Stimulated activated naive B cell treated with anti-CD40 and anti-IgM and Interleukin-4, amounts not matched to agents 10 μg/mL and 1 μg/mL and 100 μg/mL, for 72 hours (primary cell): ENCODE measurements at regions not wholly inside any gene's neighbourhood (a gene's known extent, or its start where the extent isn't known, plus 50 kb on each side); places are given as distances from the start of the nearest gene placed in this dataset.
A peak's percentile ranks its signal among the peaks of the same experiment; 100 is the strongest.
"Not testable (repeated sequence)": the region's sequence is repeated elsewhere in the genome, so short reads cannot be mapped to it uniquely, and the experiment has no call there.

ENCODE experiments used
- ATAC-seq, 2 donors: fragments of 150-1000 bp; cut with Tn5 transposase; replicated peaks; 2 replicates each; pipeline ENCODE4 v1.10.0; 2021; ENCODE audit warnings: moderate library complexity in 1 of 2
- DNase-seq: peaks from one replicate; pipeline ENCODE4 v3.0.0; 2021
- H3K27ac Mint-ChIP-seq: one replicate; pipeline ENCODE4 v1.8.0; 2022; ENCODE audit warnings: mild to moderate bottlenecking, mixed read lengths
- H3K27me3 Mint-ChIP-seq, 2 donors: one replicate each; pipeline ENCODE4 v1.8.0; 2022; ENCODE audit warnings: mixed read lengths in 2 of 2
- H3K36me3 Mint-ChIP-seq, 2 donors: one replicate each; pipeline ENCODE4 v1.8.0; 2022; ENCODE audit warnings: mixed read lengths in 2 of 2, mild to moderate bottlenecking in 1 of 2
- H3K4me1 Mint-ChIP-seq, 2 donors: one replicate each; pipeline ENCODE4 v1.8.0; 2022; ENCODE audit warnings: mixed read lengths in 2 of 2, mild to moderate bottlenecking in 1 of 2
- H3K4me3 Mint-ChIP-seq, 2 donors: one replicate each; pipeline ENCODE4 v1.8.0; 2022; ENCODE audit warnings: mild to moderate bottlenecking in 2 of 2, mixed read lengths in 2 of 2, moderate library complexity in 1 of 2
- H3K9me3 Mint-ChIP-seq, 2 donors: one replicate each; pipeline ENCODE4 v1.8.0; 2022; ENCODE audit warnings: mixed read lengths in 2 of 2, mild to moderate bottlenecking in 1 of 2

DNA sequence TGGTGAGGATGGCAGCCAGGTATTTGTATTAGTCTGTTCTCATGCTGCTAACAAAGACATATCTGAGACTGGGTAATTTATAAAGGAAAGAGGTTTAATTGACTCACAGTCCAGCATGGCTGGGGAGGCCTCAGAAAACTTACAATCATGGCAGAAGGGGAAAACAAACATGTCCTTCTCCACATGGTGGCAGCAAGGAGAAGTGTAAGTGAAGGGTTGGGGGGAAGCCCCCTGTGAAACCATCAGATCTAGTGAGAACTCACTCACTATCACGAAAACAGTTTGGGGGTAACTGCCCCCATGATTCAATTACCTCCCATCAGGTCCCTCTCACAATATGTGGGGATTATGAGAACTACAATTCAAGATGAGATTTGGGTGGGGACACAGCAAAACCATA, 276.8 kb downstream of the OLFM4 start:
- not testable (repeated sequence) for DNase-seq, H3K4me1 Mint-ChIP-seq, H3K9me3 Mint-ChIP-seq, ATAC-seq, H3K27ac Mint-ChIP-seq, H3K4me3 Mint-ChIP-seq, H3K36me3 Mint-ChIP-seq, H3K27me3 Mint-ChIP-seq

DNA sequence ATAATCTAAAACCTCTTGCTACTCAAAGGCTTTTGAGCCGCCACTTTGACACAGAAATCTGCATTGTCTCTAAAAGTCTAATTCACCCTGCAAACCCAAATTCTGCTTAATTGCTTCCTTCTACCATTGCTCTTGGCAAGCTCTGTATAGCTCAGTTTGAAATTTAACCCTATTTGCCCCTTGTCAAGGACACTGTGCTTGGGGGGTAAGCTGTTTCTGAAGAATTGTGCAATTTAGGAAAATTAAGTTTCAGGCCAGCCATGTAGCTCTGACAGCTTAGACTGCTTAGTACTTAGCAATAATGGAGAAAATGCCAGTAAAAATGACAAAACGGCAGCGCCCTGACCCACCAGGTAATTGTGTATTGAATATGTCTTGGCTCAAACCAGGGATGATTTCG, 282.2 kb downstream of the OLFM4 start:
- ATAC-seq (no peak), DNase-seq (no peak)
- H3K27me3 Mint-ChIP-seq = no peaks in the 10 kb centered on the region
- H3K36me3 Mint-ChIP-seq = no peaks in the 10 kb centered on the region
- H3K27ac Mint-ChIP-seq = no peak overlapping the region
- peaks cover 0 to 1% of the 10 kb centered on the region in 2 donors for H3K9me3 Mint-ChIP-seq
- no peaks in the 10 kb centered on the region for H3K4me1 Mint-ChIP-seq
- no peak overlapping the region for H3K4me3 Mint-ChIP-seq

DNA sequence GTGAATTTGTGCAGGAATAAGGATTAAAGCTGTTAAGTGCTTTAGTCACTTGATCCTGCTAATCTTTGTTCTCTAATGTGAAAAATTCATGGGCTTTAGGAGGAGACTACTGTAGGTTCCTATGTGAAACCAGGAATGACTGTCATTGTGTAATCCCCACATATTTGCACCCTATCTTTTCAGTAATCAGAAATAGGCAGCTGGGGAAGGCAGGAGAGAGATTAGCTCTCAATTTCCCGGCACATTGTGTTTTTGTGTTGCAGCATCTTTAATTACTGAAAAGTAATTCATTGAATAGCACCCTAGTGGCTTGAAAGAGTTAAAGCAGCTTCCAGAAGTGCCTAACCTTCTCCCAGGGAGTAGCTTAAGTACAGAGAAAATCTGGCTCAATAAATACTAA, 282.9 kb downstream of the OLFM4 start:
- DNase-seq = no peak
- no peaks in the 10 kb centered on the region for H3K4me1 Mint-ChIP-seq
- H3K9me3 Mint-ChIP-seq = peaks cover 0 to 1% of the 10 kb centered on the region in 2 donors
- no peak overlapping the region for H3K4me3 Mint-ChIP-seq
- H3K27me3 Mint-ChIP-seq = no peaks in the 10 kb centered on the region
- ATAC-seq = no peak
- no peak overlapping the region for H3K27ac Mint-ChIP-seq
- H3K36me3 Mint-ChIP-seq = no peaks in the 10 kb centered on the region

DNA sequence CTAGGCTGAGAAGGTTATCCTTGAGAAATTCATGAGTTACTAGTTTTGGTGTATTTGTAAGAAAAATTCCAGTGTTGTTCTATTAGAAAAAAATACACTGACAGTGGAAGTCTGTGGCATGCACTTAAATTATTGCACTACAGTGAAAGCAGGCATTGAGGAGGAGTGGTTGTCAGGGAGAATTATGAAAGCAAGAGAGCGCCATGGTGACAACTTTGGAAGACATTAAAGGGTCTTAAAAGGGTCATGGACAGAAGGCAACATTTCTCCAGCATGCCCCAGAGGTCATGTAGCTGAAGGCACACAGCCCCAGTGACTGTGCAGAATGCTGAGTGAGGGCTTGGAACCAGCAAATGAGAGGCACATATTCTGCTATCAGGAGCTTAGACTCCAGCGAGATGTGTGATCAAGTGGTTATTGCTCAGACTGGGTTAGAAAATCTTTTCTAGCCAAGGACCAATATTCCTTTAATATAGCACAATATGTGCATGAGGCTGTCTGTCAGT, 292.7 kb downstream of the OLFM4 start:
- DNase-seq (no peak), ATAC-seq (no peak)
- Mint-ChIP-seq H3K4me3 (no peak overlapping the region), H3K4me1 (no peaks in the 10 kb centered on the region), H3K27me3 (no peaks in the 10 kb centered on the region), H3K36me3 (no peaks in the 10 kb centered on the region), H3K27ac (no peak overlapping the region), H3K9me3 (peaks cover 2 to 5% of the 10 kb centered on the region in 2 donors)

DNA sequence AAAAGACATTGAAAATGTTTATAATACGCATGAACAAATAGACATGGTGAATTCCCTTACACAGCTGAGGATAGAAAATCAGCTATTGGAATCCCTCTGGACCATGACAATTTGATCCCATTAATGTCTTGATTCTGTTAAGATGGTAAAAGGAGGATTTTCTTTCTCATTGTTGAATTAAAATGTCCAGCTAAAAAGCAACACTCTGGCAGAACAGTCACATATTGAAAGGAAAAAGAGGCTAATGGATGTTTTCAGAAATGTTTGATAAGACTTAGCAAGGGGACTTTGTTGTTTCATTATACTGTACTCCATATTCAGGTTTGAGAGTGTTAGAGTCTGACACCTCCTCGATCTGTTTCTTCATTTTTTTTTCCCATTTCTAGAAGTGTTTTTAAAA, 296.0 kb downstream of the OLFM4 start:
- ATAC-seq (no peak), DNase-seq (no peak)
- Mint-ChIP-seq H3K9me3 (peaks cover 0 to 5% of the 10 kb centered on the region in 2 donors), H3K36me3 (no peaks in the 10 kb centered on the region), H3K27me3 (no peaks in the 10 kb centered on the region), H3K4me3 (no peak overlapping the region), H3K27ac (no peak overlapping the region), H3K4me1 (no peaks in the 10 kb centered on the region)

DNA sequence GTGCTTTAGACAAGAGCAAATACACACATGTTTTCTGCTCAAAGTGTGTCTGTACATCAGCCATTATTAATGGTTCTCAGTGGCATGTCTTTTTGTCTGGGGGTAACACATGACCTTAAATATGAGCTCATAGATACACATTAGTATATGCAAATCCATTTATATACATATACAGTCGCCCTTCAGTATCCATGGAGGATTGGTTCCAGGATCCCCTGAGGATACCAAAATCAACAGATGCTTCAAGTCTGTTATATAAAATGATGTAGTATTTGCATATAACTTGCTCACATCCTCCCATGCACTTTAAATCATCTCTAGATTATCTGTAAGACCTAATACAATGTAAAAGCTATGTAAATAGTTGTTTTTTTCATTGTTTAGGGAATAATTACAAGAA, 298.1 kb downstream of the OLFM4 start:
- H3K9me3 Mint-ChIP-seq = peaks cover 5% of the 10 kb centered on the region in 2 donors
- H3K4me3 Mint-ChIP-seq = no peak overlapping the region

DNA sequence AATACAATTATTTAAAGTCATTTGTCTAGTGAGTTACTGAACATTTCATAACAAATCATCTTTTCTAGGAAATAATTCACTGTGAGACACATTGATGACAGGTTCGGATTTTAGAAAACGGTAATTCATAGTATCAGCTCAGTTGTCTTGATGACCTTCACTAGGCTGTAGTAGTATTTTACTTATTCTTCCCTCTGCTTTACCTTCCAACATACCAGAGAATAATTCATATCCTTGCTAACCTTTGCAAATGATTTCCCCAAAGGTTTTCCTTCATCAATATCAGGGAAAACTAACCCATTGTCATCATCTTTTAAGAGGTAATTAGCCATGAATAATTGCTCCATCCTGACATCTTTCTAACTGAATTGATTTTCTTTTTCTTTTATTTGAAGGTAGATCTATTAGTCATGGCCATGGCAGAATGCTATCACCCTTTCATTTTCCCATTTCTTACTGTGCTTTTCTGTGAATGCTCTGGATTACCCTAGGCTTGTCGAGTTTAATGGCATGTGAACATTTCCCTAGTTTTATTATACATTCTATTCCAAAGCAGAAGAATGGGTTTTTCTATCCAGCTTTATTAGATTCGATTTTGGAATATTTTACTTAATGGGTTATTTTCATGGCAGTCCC, 299.2 kb downstream of the OLFM4 start:
- ATAC-seq (no peak), DNase-seq (no peak)
- Mint-ChIP-seq H3K9me3 (peaks cover 5 to 7% of the 10 kb centered on the region in 2 donors), H3K4me3 (no peak overlapping the region), H3K27ac (no peak overlapping the region), H3K36me3 (no peaks in the 10 kb centered on the region), H3K4me1 (no peaks in the 10 kb centered on the region), H3K27me3 (no peaks in the 10 kb centered on the region)

More for the DNA sequence above, 298.1 kb downstream of the OLFM4 start:
- no peaks in the 10 kb centered on the region for H3K4me1 Mint-ChIP-seq
- no peak for DNase-seq
- no peak overlapping the region for H3K27ac Mint-ChIP-seq
- no peaks in the 10 kb centered on the region for H3K27me3 Mint-ChIP-seq
- no peaks in the 10 kb centered on the region for H3K36me3 Mint-ChIP-seq
- ATAC-seq = no peak

DNA sequence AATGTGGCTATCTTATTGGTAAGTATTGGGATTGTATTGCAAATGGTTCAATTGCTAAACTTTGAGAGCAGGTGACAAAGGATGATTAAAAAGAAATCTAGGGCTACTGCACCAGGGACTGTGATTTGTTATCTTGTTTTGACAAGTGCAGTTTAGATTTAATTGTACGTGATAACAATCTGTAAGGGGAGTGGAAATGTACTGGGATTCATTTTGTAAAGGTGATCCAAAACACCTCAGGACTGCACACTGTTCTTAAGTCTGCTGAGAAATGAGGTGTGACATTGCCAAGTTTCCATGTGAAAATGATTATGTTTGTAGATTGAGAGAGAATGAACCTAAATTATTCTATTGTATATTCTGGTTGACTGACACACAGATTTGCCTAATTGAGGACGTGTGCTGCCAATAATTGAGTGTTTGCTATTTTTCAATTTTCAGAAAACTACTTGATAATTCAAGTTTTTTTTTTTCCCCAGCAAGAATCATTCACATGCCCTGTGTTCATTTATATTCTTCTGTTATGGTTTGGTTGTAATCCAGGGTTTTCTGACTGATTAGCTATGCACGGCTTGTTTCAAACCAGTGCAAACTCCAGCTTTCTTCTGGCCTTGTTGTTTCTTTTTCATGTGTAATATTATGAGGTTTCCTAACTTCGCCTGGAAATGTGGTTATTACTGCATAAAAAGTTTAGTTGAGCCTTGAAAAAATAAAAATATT, 308.0 kb downstream of the OLFM4 start:
- no peak overlapping the region for H3K27ac Mint-ChIP-seq
- no peak overlapping the region for H3K4me3 Mint-ChIP-seq
- ATAC-seq (no peak), DNase-seq (no peak)
- no peaks in the 10 kb centered on the region for H3K36me3 Mint-ChIP-seq
- no peaks in the 10 kb centered on the region for H3K4me1 Mint-ChIP-seq
- H3K9me3 Mint-ChIP-seq = peaks cover 6 to 7% of the 10 kb centered on the region in 2 donors
- H3K27me3 Mint-ChIP-seq = no peaks in the 10 kb centered on the region

DNA sequence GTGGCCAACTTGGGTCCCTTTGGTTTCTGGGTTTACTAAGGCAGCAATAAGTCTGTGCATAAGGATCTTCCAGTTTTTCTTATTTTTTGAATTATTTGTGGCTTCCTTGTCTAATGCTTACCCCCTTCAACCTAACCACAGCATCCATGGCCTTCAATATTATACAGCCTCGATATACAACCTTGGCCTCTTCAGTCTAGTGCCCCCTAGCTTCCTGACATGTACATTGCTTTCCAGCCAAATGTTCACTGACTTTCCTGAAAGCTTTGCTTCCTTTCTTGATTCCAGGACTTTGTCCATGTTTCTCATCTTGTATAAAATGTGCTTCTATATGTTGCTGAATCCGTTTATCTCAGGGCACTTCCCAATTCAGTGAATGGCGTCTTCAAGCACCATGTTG, 310.1 kb downstream of the OLFM4 start:
- Mint-ChIP-seq H3K4me3 (no peak overlapping the region), H3K27ac (no peak overlapping the region), H3K4me1 (no peaks in the 10 kb centered on the region), H3K36me3 (no peaks in the 10 kb centered on the region), H3K9me3 (peaks cover 6 to 7% of the 10 kb centered on the region in 2 donors), H3K27me3 (no peaks in the 10 kb centered on the region)
- ATAC-seq (no peak), DNase-seq (no peak)

DNA sequence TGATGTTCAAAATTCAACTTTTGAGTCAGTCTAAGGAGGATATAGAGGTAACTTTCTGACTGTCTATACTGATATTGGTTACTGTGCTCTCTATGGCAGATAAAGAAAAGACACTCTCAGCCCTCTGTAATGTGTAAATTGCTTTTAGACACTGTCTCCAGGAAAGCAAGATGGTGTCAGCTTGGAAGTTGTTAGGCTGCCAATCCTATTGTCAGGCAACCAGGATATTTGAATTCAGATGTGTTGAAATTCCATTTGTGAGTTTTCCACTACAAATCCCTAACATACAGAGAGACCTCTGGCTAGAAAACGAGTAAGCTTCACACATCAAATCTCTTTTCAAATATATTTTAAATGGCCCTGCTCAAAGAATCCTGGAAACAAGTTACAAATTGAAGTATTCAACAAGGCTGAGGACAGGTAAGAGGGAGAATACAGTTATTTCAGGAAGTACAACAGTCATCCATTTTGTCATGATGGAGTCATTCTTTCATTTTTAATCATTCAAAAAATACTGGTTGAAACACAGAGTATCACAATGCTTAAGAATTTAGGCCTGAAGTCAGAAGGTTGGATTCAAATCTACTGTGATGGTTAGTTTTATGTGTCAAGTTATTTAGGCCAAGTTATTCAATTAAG, 312.0 kb downstream of the OLFM4 start:
- DNase-seq (no peak), ATAC-seq (no peak)
- Mint-ChIP-seq H3K9me3 (peaks cover 4 to 6% of the 10 kb centered on the region in 2 donors), H3K4me1 (no peaks in the 10 kb centered on the region), H3K36me3 (no peaks in the 10 kb centered on the region), H3K27me3 (no peaks in the 10 kb centered on the region), H3K4me3 (no peak overlapping the region), H3K27ac (no peak overlapping the region)

DNA sequence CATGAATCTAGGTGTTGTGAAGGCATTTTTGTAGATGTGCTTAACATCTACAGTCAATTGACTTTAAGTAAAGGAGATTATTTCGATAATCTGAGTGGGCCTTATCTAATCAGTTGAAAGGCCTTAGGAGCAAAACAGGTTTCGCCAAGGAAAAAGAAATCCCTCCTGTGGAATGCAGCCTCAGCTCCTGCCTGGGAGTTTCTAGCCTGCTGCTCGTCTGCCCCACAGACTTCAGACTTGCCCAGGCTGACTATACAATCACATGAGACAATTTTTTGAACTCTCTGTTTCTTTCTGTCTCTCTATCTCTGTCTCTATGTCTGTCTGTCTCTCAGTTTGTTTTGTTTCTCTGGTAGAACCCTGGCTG, 312.5 kb downstream of the OLFM4 start:
- H3K36me3 Mint-ChIP-seq = no peaks in the 10 kb centered on the region
- H3K27ac Mint-ChIP-seq = no peak overlapping the region

DNA sequence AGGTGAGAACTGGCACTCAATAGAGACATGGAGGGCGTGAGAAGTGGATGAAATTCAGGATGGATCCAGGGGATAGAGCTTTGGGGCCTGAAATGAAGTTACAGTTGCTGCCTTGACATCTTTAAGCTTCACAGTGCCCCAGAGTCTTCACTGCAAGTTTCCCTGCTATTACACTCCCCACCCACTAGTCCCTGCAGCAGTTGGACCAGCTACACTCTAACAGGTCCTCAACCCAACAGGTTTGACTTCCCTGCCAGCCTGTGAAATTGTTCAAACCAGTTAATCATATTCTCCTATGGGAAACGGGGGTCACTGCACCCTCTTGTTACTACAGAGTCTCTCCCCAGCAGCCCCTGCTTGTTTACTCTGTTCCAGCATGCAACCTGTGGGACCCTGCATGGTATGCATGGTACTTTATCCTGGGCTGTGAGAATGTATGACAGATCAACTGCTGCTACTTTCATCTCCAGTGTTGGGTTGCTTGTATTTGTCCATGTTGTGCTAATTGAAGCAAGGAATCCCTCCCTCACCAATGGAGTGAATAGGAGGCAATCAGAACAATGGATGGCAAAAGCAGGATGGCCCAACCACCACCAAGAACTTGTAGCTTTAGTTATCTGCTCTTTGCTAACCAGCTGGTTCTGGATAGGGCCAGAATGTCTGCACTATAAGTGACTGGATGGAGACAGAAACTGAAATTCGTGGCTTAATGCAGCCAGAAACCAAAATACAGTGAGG, 314.2 kb downstream of the OLFM4 start:
- peaks cover 0 to 6% of the 10 kb centered on the region in 2 donors for H3K9me3 Mint-ChIP-seq
- H3K27me3 Mint-ChIP-seq = no peaks in the 10 kb centered on the region

More for the DNA sequence above, 312.5 kb downstream of the OLFM4 start:
- H3K9me3 Mint-ChIP-seq = peaks cover 0 to 4% of the 10 kb centered on the region in 2 donors
- no peak overlapping the region for H3K4me3 Mint-ChIP-seq
- DNase-seq = no peak
- no peaks in the 10 kb centered on the region for H3K4me1 Mint-ChIP-seq
- no peaks in the 10 kb centered on the region for H3K27me3 Mint-ChIP-seq
- no peak for ATAC-seq

DNA sequence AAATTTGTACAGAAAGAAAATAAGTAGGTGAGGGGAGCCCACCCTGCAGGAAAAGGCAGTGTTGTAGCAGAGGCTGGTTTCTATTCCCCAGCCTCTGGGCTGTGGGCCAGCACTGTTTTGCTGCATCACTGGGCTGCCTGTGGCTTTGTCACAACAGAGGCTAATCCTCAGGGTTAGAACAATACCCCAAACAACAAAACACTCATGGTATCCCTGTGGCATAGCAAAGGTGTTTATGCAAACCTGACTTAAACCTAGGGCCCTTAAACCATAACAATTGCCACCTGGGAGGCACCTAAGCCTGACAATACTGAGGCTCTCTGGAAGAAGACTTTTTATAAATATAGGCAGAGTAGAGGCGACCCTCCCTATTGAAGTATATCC, 314.7 kb downstream of the OLFM4 start:
- Mint-ChIP-seq H3K36me3 (no peaks in the 10 kb centered on the region), H3K4me3 (no peak overlapping the region), H3K9me3 (peaks cover 0 to 8% of the 10 kb centered on the region in 2 donors), H3K4me1 (no peaks in the 10 kb centered on the region), H3K27me3 (no peaks in the 10 kb centered on the region), H3K27ac (no peak overlapping the region)
- no peak for DNase-seq
- ATAC-seq = no peak

More for the DNA sequence above, 314.2 kb downstream of the OLFM4 start:
- no peak overlapping the region for H3K27ac Mint-ChIP-seq
- no peak for DNase-seq
- no peaks in the 10 kb centered on the region for H3K4me1 Mint-ChIP-seq
- H3K36me3 Mint-ChIP-seq = no peaks in the 10 kb centered on the region
- no peak overlapping the region for H3K4me3 Mint-ChIP-seq
- peak; percentile 27 to 31 for ATAC-seq

DNA sequence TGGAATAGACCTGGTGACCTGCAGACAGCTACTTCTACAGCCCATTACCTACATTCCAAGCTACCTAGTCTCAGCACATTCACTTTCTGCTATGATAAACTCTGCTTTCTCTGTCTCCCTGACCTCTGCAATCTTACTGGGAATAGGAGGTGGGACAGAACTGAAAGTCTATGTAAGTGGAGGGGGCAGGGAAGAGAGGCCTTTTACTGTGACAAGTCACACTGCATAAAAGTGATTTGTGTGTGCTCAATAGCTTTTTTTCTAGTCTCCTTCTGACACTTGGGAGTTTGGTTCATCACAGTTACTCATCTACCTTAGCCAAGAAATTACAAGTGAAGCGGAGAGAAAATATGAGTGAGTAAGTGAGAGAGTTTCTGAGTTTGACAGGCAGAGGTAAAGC, 322.4 kb downstream of the OLFM4 start:
- Mint-ChIP-seq H3K4me3 (no peak overlapping the region), H3K4me1 (no peaks in the 10 kb centered on the region), H3K27ac (no peak overlapping the region), H3K36me3 (no peaks in the 10 kb centered on the region), H3K27me3 (no peaks in the 10 kb centered on the region), H3K9me3 (peaks cover 0 to 4% of the 10 kb centered on the region in 2 donors)
- DNase-seq (no peak), ATAC-seq (no peak)
